HG03025 (cell line): ENCODE measurements at regions not wholly inside any gene's neighbourhood (a gene's known extent, or its start where the extent isn't known, plus 50 kb on each side); places are given as distances from the start of the nearest gene placed in this dataset.

Experiments
- ATAC-seq: cut with Tn5 transposase; IDR thresholded peaks from one replicate; pipeline ENCODE4 v1.9.1; 2021; ENCODE audit warnings: mild to moderate bottlenecking, moderate library complexity; ENCODE audit not compliant: unreplicated experiment, low FRiP score

DNA sequence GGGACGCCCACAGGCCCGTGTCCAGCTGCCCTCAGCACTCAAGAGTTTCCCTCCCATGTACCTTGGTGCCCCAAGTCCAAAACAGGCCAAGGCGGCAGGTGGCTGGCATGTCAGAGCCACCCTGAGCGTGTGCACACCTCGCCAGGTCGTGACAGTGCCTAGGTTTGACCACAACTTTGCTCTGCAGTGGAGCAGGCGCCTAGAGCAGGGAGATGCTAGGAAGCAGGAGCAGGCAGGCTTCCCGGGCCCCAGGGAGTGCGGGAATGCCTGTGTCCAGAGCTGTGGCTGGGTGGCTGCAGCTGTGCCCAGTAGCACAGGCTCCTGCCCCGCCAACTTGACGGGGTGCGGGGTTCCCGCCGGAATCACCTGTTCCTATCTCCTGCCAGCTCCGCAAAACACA lies 380.8 kb upstream of the IMPG1 start:
- ATAC-seq = no peak

DNA sequence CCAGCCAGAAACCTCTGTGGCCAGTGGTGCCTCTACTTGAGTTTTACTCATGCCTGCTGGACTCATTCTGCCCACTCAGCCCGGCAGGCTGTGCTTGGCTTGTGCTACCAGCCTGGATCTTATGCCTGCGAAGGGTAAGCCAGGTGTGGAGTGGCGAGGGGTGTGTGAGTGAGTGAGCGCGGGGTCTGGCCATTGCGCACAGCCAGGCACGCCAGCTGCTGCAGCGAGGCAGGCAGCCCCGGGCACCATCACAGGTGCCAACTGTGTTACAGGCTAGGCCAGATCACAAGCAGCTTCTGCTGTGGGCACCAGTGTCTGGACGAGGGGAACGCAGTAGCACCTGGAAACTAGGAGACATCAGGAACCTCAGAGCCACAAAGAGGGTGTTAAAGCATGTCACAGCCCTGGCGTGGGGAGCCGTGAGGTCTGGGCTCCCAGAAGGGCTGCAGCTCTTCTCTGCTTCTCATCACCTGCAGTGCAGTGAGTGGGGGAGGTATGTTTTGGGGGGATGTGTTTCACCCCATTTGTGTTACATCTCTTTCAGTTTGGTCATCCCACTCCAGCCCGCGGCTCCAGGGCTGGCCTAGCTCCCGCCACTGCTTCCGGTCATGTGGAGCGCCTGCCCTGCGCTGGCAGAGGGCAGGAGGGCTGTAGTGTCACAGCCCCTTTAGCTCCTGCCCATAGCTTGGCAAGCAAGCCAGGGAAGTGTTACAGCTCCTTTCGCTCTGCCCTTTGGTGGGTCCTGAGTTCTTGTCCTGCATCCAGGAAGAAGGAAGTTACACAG lies 379.7 kb upstream of the IMPG1 start:
- ATAC-seq = no peak

DNA sequence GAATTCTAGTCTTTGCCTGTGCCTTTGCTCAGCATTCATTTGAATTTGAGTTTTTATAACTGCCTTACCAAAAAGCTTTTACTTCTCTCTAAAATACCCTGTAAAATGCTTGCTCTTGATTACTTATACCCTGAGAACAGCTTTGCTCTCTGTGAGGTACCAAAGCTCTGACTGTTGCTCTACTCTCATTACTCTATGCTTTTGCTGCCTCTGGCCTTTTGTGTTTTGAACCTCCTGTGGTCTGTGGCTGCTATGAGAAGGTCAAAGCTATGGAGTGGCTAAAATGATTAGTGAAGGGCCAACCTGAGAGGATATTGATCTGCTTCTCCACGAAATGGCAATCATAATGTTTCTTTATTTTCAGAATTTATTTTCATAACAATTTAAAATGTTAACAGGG lies 375.6 kb upstream of the IMPG1 start:
- ATAC-seq = no peak

DNA sequence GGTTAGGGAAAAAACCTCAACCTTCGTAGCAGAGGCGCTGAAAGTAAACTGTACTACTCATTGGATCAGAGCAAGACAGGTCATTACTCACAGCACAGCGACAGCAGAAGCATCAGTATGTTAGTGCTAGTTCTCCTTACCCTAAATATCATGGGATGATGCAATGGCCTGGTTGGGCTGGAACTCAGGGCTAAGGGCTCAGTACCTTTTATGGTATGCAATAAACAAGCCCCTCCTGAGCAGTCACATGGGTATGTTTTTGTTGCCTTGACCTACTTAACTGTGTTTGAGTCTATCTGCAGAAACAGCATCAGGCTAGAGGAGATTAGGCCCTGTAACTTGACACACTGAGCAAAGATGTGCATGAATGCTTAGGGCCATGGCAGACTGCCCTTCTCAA lies 369.4 kb upstream of the IMPG1 start:
- no peak for ATAC-seq

GRCh38 chr6:76439811-76440210 lies 367.3 kb upstream of the IMPG1 start:
- ATAC-seq = no peak

- ATAC-seq = no peak
Measured at GRCh38 chr6:76438768-76439167, 366.3 kb upstream of the IMPG1 start.

DNA sequence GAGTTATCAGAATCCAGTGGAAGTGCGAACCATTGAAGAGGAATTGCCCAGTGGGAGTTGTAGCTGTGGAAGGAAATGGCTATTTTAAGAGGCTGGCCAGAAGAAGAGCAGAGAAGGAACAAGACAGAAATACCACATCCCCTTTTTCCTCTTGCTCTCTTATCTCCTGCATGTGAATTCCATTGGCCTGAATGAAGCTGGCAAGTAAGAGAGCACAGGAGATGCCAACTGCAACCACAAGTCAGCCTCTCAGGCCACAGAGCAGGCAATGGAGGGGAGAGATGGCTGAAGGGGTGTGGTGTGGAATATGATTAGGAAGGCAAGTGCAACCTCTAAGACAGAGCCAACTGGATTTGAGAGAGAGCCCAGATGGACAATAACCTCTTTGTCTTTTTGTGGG lies 362.7 kb upstream of the IMPG1 start:
- no peak for ATAC-seq

DNA sequence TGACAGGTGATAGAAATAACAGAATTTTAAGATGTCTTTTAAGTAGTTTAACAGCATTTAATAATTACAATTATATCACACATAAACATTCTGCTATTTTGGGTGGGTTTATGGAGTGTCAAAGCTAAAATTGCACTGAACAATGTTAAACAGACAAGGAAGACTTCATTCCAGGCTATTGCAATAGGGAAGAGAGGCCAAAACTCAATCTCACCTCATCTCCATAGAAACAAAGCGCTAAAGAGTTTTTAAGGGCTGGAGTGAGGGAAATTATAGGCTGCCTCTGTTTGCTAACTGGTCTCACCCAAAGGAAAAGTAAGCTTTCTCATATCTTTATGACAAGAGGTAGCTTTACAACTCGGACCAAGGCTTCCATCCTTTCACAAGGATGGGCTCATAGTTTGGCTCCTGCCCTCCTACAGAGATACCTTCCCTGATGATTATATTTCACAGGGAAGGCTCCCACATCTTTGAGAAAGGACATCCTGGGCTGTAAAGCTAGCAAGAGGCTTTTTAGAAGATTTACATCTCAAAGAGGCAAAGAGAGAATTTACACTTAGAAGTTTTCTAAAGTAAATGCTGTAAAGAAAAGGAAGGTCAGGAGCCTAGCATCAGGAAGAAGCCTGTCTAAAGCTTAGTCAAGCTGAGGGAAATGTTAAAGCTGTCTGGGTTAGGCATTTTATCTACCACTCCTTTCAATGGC lies 350.2 kb upstream of the IMPG1 start:
- no peak for ATAC-seq

- no peak for ATAC-seq
Measured at GRCh38 chr6:76420094-76420493, 347.6 kb upstream of the IMPG1 start.

GRCh38 chr6:76418560-76419223 lies 346.2 kb upstream of the IMPG1 start:
- ATAC-seq = no peak

DNA sequence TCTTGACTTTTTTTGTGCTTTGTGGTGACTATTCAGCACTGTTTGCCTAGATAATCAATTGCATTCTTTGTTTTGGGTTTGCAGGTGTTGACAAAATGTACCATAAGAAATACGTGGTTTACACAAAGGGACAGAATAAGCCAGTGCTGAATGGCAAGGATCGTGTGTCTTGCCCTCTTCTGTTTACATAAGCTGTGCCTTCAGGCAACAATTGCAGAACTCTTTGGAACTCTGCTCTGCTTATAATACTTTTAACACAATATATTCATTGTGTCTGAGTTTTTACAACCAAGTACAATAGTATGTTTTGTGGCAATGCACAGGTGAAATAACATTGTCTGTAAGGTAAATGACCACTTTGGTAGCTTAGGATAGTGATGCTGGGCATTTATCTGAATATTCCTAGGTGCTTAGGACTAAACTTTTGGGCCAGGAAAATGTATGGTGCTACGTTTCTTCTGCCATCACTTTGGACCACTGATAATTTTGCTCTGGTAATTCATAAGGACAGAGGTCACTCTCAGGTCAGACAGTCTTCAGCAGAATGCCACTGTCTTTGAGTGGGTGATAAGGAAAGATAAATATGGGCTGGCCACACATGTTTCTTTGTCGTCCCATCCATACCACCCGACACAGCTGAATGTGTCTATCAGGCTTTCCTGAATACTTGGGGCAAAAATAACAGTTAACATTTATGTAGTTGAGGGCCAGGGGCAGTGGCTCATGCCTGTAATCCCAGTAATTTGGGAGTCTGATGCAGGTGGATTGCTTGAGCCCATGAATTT lies 344.6 kb upstream of the IMPG1 start:
- no peak for ATAC-seq

GRCh38 chr6:76403064-76403463 lies 330.6 kb upstream of the IMPG1 start:
- no peak for ATAC-seq

GRCh38 chr6:76397966-76398365 lies 325.5 kb upstream of the IMPG1 start:
- no peak for ATAC-seq

GRCh38 chr6:76382201-76382600 lies 309.7 kb upstream of the IMPG1 start:
- ATAC-seq = no peak

DNA sequence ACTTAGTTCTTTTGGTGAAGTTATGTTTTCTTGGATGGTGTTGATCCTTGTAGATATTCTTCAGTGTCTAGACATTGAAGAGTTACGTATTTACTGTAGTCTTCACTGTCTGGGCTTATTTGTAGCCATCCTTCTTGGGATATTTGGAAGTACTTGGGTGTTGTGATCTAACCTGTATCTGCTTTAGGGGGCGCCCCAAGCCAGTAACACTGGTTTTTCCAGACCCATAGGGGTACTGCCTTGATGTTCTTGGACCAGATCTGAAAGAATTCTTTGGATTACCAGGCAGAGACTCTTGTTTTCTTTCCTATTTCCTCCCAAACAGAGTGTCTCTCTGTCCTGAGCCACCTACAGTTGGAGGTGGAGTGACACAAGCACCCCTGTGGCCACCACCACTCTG lies 309.1 kb upstream of the IMPG1 start:
- ATAC-seq = no peak

DNA sequence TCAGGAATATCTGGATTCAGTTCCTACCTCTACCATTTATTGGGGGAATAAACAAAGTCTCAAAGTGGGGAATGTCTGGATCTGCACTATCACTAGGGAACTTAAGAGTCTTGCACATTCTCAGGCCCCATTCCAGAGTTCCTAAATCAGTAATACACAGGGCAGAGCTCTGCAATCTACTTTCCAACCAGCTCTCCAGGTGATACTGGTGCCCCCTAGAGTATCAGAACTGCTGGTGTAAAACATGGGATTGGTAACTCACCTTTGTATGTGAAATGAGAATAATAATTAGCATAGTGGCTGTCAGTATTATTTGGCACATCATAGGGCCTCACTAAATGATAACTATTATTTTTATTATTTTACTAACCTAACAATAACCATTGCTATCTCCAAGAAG lies 278.8 kb upstream of the IMPG1 start:
- ATAC-seq = no peak

DNA sequence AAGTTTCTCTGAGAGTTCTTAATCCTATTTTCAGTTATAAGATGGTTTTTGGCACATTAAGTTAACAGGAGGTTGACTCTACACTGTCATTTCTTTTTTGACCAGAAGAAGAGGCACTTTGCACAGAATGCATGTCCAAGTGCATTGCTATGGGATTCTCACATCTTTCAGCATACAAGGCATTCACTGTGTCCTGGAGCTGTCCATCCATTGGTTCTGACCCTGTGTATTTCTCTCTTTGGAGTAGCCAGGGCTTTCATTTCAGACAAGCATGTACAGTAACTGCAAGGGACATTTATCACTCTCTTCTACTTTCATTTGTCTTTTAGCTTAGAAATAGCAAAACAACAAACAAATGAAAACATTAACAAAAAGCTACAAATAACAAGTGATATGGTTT lies 275.1 kb upstream of the IMPG1 start:
- no peak for ATAC-seq

DNA sequence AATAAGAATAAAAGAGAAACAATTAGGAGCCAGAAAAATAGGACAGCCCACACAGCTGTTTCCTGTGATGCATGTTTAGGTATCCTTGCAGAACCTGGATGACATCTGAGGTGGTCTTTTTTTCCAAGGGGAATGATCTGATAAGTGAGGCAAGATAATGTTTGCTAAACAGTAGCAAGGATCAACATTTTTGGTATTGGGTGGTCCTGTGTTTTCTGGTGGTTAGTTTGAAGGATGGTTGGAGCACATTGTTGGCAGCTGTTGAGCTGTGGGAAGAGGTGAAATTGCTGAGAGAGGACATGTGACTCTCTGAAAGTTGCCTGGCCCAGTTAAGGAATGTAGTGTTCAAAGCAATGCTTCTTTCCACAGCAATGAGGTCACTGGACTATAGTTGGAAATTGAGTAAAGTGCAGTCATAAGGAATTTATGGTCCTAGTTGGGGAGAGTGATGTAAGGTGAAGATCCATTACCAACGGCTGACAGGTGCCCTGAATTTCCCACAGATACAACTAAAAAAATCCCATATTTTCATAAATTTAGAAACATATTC lies 270.2 kb upstream of the IMPG1 start:
- ATAC-seq = no peak

GRCh38 chr6:76330031-76330430 lies 257.6 kb upstream of the IMPG1 start:
- no peak for ATAC-seq

DNA sequence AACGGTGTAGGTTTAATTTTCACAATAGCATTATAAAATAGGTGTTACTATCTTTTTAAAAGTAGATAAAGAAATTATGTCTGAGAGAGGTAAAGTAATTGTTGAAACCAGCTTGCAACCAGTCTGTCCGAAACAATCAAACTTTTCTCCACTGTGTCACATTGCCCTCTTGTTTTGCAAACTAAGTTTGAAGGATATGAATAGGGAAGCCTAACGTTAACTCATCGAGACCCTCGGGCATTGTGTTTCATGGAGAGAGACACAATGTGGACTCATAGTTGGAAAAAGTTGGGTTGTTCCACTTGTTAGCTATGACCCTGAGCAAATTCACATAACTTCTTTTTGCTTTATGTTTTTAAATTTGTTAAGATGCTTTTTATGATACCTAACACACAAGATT lies 254.4 kb upstream of the IMPG1 start:
- ATAC-seq = no peak
